Pancreas (tissue), 10 donors: ENCODE measurements at regions not wholly inside any gene's neighbourhood (a gene's known extent, or its start where the extent isn't known, plus 50 kb on each side); places are given as distances from the start of the nearest gene placed in this dataset.
A peak's percentile ranks its signal among the peaks of the same experiment; 100 is the strongest.
"Not testable (repeated sequence)": the region's sequence is repeated elsewhere in the genome, so short reads cannot be mapped to it uniquely, and the experiment has no call there.

Experiments used
- ATAC-seq, 4 donors: fragments of 200-7000 bp; cut with Tn5 transposase; one replicate each; pipeline versions ENCODE4 v1.8.0 to v1.9.1; 2020; ENCODE audit warnings: mild to moderate bottlenecking in 4 of 4, moderate library complexity in 4 of 4
- DNase-seq, 6 donors: peaks; one replicate each; pipeline ENCODE4 v3.0.0-alpha.2; 2020
- FAIRE-seq: peaks from 2 replicates; lab custom pipeline; 2012; peaks lifted over from hg19 to GRCh38; lab: Jason Lieb, UNC
- H3K27ac ChIP-seq, 4 donors: fragments of 200-600 bp; sonication (generic); 1 replicate in 3 of 4; 2 replicates in 1 of 4; pipeline versions ENCODE4 v1.5.0 to v1.8.0; 2020
- H3K27me3 ChIP-seq, 4 donors: fragments of 200-600 bp; one replicate each; pipeline ENCODE4 v1.8.0; 2021
- H3K36me3 ChIP-seq, 3 donors: fragments of 200-600 bp; sonication (generic) in 1 of 3; one replicate each; pipeline versions ENCODE4 v1.5.0 to v1.8.0; 2020 to 2021
- H3K4me1 ChIP-seq, 3 donors: fragments of 200-600 bp; one replicate each; pipeline ENCODE4 v1.8.0; 2021
- H3K4me3 ChIP-seq, 4 donors: fragments of 200-600 bp; sonication (generic) in 2 of 4; one replicate each; pipeline versions ENCODE4 v1.5.0 to v1.8.0; 2020 to 2021
- H3K9me3 ChIP-seq, 4 donors: fragments of 200-600 bp; one replicate each; pipeline ENCODE4 v1.8.0; 2021
- WGBS, 2 donors: extraction: QIAGEN DNeasy Blood & Tissue Kit; methylation state at CpG; one replicate each; pipeline ENCODE4 v1.1.7; 2013; 5-methylcytosine and 5-hydroxymethylcytosine counted together
- intact Hi-C, 3 donors: fragments of 100-400 bp; cut with DNase I; formaldehyde crosslinking; loops; one replicate each; pipeline versions ENCODE4 v1.11.1 to v1.14.2; 2022
- donor health status: healthy with polysubstance abuse.
- donor health status: DM: no; HTN: no; CAD: no; lungs with moderate emphysema.
- donor health status: DM: no; HTN: no; CAD: no.
- donor health status: control.
- donor health status: control.
- donor health status: Bipolar disorder and iron deficiency.
- donor health status: DM: yes; HTN: yes; CAD: no.
- donor health status: DM: no; HTN: no; CAD: no.
- donor health status: DM: no; HTN: no; CAD: no.
- donor health status: DM: yes; HTN: yes; CAD: no.

DNA sequence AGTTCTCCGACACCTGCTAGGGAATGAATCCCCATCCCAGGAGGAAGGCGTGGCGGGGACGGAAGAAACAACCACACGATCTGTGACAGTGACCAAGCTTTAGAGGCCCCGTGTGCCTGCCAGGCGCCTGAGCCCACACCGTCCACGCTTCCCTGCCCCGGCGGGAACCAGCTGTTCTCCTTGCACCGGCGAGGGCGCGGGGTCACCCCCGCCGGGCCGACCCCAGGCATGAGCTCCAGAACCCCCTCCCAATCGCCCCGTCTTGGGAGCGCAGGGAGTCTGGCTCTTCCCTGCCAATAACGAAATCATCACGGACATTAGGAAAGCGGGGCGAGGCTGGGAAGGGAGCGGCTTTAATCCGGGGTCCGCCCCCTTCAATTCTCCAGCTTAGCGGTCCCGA, 133.3 kb downstream of the POTEG start:
- FAIRE-seq, intact Hi-C loops, H3K36me3 ChIP-seq, H3K27ac ChIP-seq, H3K9me3 ChIP-seq, H3K4me1 ChIP-seq, ATAC-seq, H3K4me3 ChIP-seq, H3K27me3 ChIP-seq: not testable (repeated sequence)
- WGBS, 2 donors, result 62 to 66% methylated on average over 9 to 18 of the region's 30 CpGs
- peak in 2 of 6 donors; percentile 36 to 67 for DNase-seq

DNA sequence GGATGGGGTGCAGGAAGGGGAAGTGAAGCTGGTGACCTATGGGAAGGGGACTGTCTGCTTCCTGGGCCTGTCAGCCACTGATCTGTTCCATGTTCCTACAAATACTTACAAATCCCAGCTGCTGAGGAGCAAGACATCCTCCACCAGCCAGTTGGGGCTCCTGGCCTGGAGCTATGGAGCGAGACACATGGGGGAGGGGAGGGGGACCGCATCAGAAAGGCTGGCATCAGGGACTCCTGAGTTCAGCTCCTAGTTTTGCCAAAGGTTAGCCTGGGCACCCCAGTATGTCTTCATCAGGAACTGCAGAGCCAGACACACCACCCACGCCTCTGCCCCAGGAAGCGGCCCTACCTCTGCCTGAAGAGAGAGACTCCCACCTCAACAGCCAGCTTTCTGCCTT, 130.3 kb downstream of the POTEG start:
- FAIRE-seq, H3K4me1 ChIP-seq, intact Hi-C loops, H3K4me3 ChIP-seq, H3K27me3 ChIP-seq, ATAC-seq, H3K27ac ChIP-seq, H3K9me3 ChIP-seq, H3K36me3 ChIP-seq: not testable (repeated sequence)
- peak in 1 of 6 donors; percentile 45 for DNase-seq
- WGBS, 2 donors, result 50 to 66% methylated on average over 2 of the region's 4 CpGs

DNA sequence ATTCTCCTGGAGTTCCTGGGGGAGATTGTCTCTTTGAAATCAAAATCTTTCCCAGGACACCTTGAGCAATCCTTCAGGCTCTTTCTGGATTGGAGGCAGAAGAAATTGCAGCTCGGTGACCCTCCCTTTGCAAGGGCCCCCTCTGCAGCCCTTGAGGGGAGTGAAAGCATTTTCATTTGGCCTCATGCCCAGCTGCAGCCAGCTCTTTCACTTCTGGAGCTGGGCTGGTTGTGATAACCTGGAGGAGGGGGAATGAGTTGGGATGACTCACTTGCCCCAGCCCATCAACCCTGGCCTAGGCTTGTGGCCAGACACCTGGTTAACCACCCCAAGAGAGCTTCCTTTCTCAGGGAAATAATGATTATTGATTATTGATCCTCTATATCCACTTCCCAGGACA, 129.7 kb downstream of the POTEG start:
- H3K36me3 ChIP-seq, ATAC-seq, H3K27me3 ChIP-seq, DNase-seq, H3K9me3 ChIP-seq, H3K4me1 ChIP-seq, intact Hi-C loops, H3K27ac ChIP-seq, H3K4me3 ChIP-seq, FAIRE-seq: not testable (repeated sequence)
- WGBS, 2 donors, result no CpG with 5 or more reads among the region's 1 CpG

DNA sequence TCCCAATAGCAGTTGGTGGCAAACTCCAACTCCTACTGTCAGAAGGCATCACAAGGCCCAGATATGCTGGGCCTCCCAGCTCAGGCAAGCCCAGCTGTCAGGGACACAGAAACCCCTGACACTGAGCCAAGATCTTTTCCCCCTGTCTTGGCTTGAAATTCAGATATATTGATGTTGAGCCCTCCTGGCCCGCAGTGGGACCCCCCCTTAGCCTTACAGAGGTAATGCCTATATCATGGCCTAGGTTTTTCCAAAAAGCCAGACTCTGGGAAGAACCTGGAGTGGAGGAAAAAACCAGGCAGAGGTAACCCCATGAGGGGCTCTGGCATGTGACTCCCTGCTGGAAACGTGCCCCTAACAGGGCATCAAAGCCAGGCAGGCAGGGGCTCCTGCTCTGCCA, 129.2 kb downstream of the POTEG start:
- ATAC-seq, H3K27ac ChIP-seq, H3K9me3 ChIP-seq, FAIRE-seq, H3K4me3 ChIP-seq, H3K27me3 ChIP-seq, H3K4me1 ChIP-seq, H3K36me3 ChIP-seq, intact Hi-C loops: not testable (repeated sequence)
- peak in 1 of 6 donors; percentile 32 for DNase-seq
- 30 to 38% methylated on average over 1 of the region's 2 CpGs for WGBS, 2 donors

DNA sequence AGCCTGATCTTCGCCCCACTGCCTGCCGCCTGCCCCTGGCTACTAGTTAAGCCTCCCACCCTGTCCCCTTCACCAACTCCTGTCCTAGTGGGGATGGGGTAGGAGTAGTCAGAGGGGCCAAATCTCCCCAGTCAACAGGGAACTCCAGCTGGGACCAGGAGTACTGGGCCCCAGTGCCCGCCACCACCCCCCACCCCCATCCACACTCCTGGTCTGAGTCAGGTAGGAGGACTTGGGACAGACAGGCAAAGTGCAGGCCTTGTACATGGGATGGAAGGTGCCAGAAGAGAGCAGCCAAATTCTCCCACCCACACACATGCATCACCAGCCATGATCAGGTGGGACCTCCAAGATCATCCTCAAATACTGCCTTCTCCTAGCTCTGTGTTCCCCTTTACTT, 128.4 kb downstream of the POTEG start:
- H3K9me3 ChIP-seq, FAIRE-seq, H3K27me3 ChIP-seq, intact Hi-C loops, H3K36me3 ChIP-seq, H3K4me1 ChIP-seq, ATAC-seq, H3K4me3 ChIP-seq, H3K27ac ChIP-seq: not testable (repeated sequence)
- peak in 2 of 6 donors; percentile 34 to 43 for DNase-seq
- WGBS, 2 donors, result 53 to 56% methylated on average over 1 of the region's 3 CpGs

DNA sequence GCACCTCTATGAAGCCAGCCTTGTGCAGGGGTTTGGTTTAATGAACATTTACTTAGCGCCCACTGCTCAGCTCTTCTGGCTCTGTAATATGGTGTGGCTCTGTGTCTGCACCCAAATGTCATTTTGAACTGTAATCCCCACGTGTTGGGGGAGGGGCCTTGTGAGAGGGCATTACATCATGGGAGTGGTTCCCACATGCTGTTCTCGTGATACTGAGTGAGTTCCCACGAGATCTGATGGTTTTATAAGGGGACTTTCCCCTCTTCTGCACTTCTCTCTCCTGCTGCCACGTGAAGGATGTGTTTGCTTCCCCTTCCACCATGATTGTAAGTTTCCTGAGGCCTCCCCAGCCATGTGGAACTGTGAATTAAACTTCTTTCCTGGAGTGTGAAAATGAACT, 127.7 kb downstream of the POTEG start:
- ATAC-seq, intact Hi-C loops: not testable (repeated sequence)

DNA sequence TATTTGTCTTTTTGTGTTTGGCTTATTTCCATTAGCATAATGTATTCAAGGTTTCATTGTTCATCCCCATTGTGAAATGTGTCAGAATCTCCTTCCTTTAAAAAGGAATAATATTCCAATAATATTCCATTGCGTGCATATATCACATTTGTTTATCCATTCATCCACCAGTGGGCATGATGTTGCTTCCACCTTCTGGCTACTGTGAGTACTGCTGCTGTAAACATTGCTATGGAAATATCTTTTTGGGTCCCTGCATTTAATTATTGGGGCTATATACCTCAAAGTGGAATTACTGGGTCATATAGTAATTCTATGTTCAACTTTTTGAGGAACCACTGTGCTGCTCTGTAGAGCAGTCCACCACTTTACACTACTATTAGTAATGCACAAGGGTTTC, 123.1 kb downstream of the POTEG start:
- H3K9me3 ChIP-seq, DNase-seq, H3K27me3 ChIP-seq, H3K4me1 ChIP-seq, H3K36me3 ChIP-seq, H3K27ac ChIP-seq, intact Hi-C loops, H3K4me3 ChIP-seq, FAIRE-seq: not testable (repeated sequence)
- 29% methylated on average over 1 of the region's 1 CpG; no CpG with 5 or more reads in 1 of the 2 donors for WGBS, 2 donors
- peak in 1 of 4 donors; percentile 67 for ATAC-seq

More for the DNA sequence above, 127.7 kb downstream of the POTEG start:
- not testable (repeated sequence) for DNase-seq, H3K36me3 ChIP-seq, H3K4me3 ChIP-seq, H3K27me3 ChIP-seq, H3K4me1 ChIP-seq, FAIRE-seq, H3K9me3 ChIP-seq, H3K27ac ChIP-seq
- no CpG with 5 or more reads among the region's 5 CpGs for WGBS, 2 donors

DNA sequence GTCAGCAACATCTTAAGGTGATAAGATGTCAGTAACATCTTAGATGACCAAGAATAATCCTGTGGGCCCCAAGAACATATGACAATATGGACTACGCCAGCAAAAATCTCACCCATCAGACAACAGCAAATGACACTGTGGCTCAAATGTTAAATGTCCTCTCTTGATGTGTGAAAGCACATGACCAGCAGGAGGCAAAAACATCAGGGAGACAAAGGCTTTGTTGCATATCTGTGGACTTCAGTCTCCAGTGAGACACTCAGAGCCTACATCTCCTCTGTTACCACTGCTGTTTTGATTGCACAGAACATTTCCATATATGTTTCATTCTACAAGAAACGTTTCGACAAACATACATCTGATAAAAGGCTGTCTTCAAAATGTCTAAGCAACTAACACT, 103.5 kb downstream of the POTEG start:
- H3K27me3 ChIP-seq, intact Hi-C loops, ATAC-seq, FAIRE-seq, H3K4me1 ChIP-seq, DNase-seq, H3K36me3 ChIP-seq, H3K27ac ChIP-seq, H3K4me3 ChIP-seq, H3K9me3 ChIP-seq: not testable (repeated sequence)
- no CpG with 5 or more reads among the region's 3 CpGs for WGBS, 2 donors

DNA sequence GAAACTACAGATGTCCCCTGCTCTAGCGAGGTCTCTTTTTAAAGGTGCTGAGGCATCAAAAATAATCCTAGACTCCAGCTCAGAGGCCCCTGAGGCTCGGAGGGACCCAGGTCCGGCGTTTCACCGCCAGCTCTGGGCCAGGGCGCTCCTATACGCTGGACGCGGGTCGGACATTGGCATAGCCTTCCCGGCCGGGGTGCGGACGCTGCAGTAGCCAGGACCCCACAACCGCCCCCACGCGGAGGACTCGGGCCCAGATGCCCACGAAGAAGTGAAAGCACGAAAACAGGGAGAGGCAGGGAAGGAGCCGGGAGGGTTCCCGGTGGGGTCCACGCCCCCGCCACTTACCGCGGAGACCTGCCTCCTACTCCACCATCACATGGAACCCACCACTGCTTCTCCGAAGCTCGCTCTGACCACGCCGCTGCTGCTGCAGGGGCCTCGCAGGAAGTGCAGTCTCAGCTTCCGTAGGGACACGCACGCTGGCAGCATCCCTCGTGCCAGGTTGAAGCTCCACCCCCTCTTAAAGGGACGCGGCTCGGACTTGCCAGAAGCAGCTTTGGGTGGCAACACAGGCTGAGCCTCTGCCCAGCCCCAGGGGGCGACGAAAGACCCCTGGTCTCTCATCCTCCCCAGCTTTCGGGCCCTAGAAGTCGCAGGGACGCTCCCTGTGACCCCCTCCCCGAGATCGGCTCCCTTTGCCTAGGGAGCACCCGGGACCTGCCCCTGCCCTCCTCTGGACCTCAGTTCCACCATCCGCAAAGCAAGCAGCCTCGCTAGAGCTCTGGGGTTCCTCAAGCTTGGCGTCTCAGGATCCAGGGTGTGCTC, 96.7 kb downstream of the POTEG start:
- H3K4me1 ChIP-seq, H3K27ac ChIP-seq, H3K36me3 ChIP-seq, H3K4me3 ChIP-seq, FAIRE-seq, H3K9me3 ChIP-seq, intact Hi-C loops, H3K27me3 ChIP-seq: not testable (repeated sequence)
- 80% methylated on average over 2 of the region's 49 CpGs; no CpG with 5 or more reads in 1 of the 2 donors for WGBS, 2 donors
- ATAC-seq (peak; percentile 96 to 98 (median 98)), DNase-seq (peak in 1 of 6 donors; percentile 18)

DNA sequence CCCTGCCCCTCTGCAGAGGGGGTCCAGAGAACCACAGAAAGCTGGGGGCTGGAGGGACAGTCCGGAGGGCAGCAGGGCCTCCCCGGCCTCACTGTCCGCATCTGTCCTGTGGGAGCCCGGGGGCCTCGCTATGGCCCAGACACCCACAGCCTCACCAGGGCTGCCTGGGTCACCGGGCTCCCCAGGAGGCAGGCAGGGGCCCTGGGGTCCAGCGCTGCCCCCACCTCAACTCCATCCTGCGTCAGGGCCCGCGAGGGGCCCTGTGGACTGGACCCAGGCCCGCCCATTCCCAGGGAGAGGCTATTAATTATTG, 96.1 kb downstream of the POTEG start:
- ATAC-seq, FAIRE-seq, H3K4me3 ChIP-seq, H3K4me1 ChIP-seq, DNase-seq, intact Hi-C loops, H3K9me3 ChIP-seq, H3K36me3 ChIP-seq, H3K27ac ChIP-seq, H3K27me3 ChIP-seq: not testable (repeated sequence)
- WGBS, 2 donors, result no CpG with 5 or more reads among the region's 11 CpGs

DNA sequence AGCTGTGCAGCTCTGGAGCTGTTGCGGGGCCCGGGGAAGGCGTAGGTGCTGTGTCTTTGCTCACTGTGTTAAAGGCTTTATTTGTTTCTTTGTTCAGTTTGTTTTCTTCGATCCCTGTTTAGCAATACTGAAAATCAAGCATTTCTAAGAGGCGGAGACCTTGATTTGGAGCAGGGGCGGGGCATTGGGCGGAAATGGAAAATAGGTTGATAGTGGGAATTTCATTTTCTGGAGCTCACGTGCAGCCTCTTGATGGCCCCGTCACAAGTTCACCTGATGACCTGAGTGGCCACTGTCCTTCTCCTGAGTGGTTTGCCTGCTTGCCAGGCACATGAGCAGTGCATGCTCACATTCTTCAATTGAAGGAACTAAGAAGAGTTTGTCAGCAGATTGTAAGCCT, 93.2 kb downstream of the POTEG start:
- H3K9me3 ChIP-seq, H3K4me3 ChIP-seq, ATAC-seq, FAIRE-seq, H3K27me3 ChIP-seq, H3K36me3 ChIP-seq, intact Hi-C loops, H3K4me1 ChIP-seq, H3K27ac ChIP-seq: not testable (repeated sequence)
- WGBS, 2 donors, result 51 to 68% methylated on average over 6 to 8 of the region's 9 CpGs
- DNase-seq, result peak in 1 of 6 donors; percentile 21

DNA sequence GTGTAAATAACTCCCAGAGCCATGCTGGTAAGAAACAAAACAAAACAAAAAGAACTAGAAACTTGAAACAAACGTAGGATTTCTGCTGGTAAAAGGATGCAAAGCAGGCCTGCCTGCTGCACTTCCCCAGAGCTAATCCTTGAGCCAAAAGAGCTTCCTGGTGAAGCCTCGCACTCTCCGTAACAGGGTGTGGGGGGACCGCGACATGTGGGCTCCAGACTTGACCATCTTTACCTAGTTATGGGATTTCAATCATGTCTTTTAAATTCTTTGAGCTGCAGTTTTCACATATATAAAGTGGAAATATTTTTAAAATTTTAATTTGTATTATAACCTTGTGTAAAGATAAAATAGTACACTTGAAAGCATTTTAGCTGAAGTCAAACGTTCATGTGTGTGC, 92.5 kb downstream of the POTEG start:
- H3K4me3 ChIP-seq, H3K27ac ChIP-seq, H3K4me1 ChIP-seq, H3K9me3 ChIP-seq, ATAC-seq, intact Hi-C loops, H3K36me3 ChIP-seq, H3K27me3 ChIP-seq, FAIRE-seq: not testable (repeated sequence)
- 83 to 86% methylated on average over 4 of the region's 6 CpGs for WGBS, 2 donors
- peak in 2 of 6 donors; percentile 6 to 14 for DNase-seq
